HFFc6 (cell line): ENCODE measurements at regions not wholly inside any gene's neighbourhood (a gene's known extent, or its start where the extent isn't known, plus 50 kb on each side); places are given as distances from the start of the nearest gene placed in this dataset.

Experiments used
- DNase-seq: peaks from one replicate; pipeline ENCODE4 v3.0.0-alpha.2; 2018
- H3K27ac Mint-ChIP-seq: 2 replicates; pipeline ENCODE4 v1.8.0; 2020; ENCODE audit warnings: mild to moderate bottlenecking, mixed read lengths
- H3K27me3 Mint-ChIP-seq: 2 replicates; pipeline ENCODE4 v1.8.0; 2021; ENCODE audit warnings: mild to moderate bottlenecking, moderate library complexity, mixed read lengths; ENCODE audit not compliant: insufficient read depth
- H3K36me3 Mint-ChIP-seq: 2 replicates; pipeline ENCODE4 v1.8.0; 2021; ENCODE audit warnings: low read depth, mixed read lengths
- H3K4me1 Mint-ChIP-seq: 2 replicates; pipeline ENCODE4 v1.8.0; 2020; ENCODE audit warnings: low read depth, mixed read lengths
- H3K4me3 Mint-ChIP-seq: 2 replicates; pipeline ENCODE4 v1.8.0; 2020; ENCODE audit warnings: mild to moderate bottlenecking, moderate library complexity, mixed read lengths
- H3K9me3 Mint-ChIP-seq: 2 replicates; pipeline ENCODE4 v1.8.0; 2020; ENCODE audit warnings: mild to moderate bottlenecking, mixed read lengths
- TF ChIP-seq, protein P1 (sequence below): fragments of 200-600 bp; sonication (generic); IDR thresholded peaks from 2 replicates; pipeline ENCODE4 v1.5.0; 2021; ENCODE audit warnings: antibody characterized with exemption, mild to moderate bottlenecking

DNA sequence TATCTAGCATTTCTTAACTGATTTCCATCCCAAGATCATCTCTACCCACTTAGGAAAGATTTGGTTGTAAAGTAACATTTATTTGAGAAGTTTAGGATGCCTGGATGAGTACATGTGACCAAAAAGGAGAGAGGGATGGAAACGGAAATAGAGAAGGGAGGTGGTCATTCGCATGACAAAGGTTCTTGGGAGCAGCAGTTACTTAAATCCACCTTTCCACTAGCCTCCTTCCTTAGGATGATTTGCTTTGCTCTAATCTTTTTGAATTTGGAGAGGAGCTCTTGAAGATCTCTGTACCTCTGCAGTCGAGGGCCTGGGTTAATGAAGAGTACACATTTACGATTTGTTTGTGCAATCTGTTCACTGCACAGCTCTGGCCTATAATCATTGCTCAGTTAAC is 623.5 kb downstream of the EPHA4 start:
- no peak overlapping the region for H3K27ac Mint-ChIP-seq

DNA sequence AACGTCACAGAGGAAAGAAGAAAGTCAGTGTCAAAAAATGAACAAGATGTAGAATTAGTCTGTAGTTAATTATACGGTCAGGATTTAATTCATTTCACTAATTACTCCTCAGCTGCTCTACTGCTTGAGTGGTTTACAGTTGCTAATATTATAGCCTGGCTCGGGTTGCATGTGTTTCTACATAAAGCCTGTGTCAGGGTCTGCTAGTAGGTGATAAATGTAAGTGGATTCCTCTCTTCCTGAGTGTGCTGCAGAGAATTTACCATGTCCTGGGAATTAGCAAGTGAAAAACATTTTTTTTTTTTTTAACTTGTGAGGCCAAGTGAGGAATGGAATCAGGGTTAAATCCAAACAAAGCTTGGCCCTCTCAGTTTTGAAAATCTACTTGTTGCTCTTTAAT is 622.6 kb downstream of the EPHA4 start:
- H3K36me3 Mint-ChIP-seq = no peaks in the 10 kb centered on the region
- no peak for DNase-seq
- H3K4me1 Mint-ChIP-seq = peaks cover 8% of the 10 kb centered on the region; the same call in 1 of the 2 replicates
- H3K27ac Mint-ChIP-seq = no peak overlapping the region
- no peaks in the 10 kb centered on the region for H3K27me3 Mint-ChIP-seq
- H3K9me3 Mint-ChIP-seq = peaks cover 4% of the 10 kb centered on the region; the same call in 1 of the 2 replicates
- H3K4me3 Mint-ChIP-seq = no peak overlapping the region
- TF ChIP-seq, protein P1, sequence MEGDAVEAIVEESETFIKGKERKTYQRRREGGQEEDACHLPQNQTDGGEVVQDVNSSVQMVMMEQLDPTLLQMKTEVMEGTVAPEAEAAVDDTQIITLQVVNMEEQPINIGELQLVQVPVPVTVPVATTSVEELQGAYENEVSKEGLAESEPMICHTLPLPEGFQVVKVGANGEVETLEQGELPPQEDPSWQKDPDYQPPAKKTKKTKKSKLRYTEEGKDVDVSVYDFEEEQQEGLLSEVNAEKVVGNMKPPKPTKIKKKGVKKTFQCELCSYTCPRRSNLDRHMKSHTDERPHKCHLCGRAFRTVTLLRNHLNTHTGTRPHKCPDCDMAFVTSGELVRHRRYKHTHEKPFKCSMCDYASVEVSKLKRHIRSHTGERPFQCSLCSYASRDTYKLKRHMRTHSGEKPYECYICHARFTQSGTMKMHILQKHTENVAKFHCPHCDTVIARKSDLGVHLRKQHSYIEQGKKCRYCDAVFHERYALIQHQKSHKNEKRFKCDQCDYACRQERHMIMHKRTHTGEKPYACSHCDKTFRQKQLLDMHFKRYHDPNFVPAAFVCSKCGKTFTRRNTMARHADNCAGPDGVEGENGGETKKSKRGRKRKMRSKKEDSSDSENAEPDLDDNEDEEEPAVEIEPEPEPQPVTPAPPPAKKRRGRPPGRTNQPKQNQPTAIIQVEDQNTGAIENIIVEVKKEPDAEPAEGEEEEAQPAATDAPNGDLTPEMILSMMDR = no peak

More for the DNA sequence above, 623.5 kb downstream of the EPHA4 start:
- Mint-ChIP-seq H3K27me3 (no peaks in the 10 kb centered on the region), H3K4me3 (no peak overlapping the region), H3K9me3 (peaks cover 4% of the 10 kb centered on the region; the same call in 1 of the 2 replicates), H3K36me3 (no peaks in the 10 kb centered on the region), H3K4me1 (peaks cover 8% of the 10 kb centered on the region; the same call in 1 of the 2 replicates)
- TF ChIP-seq, protein P1 = no peak
- DNase-seq = no peak

DNA sequence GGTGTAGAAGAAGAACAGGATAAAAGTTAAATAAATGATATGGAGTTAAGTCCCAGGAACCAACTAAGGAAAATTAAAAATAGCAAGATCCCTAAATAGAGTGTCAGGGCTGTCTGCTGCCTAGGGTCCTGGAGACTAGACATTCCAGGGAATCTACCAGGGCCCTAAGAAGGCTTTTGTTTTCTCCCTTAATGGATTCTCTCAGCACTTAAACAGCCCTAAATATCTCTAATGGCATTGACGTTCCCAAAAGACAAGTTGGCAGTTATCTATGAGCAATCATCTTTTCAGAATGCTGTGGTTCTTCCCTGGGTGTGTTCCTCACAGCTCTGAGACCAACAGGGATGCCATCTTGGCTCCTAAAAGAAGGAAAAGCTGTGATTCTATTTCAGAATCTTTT is 616.3 kb downstream of the EPHA4 start:
- H3K9me3 Mint-ChIP-seq = no peaks in the 10 kb centered on the region; the same call in 1 of the 2 replicates
- no peak overlapping the region for H3K27ac Mint-ChIP-seq
- H3K4me3 Mint-ChIP-seq = no peak overlapping the region
- TF ChIP-seq, protein P1 = no peak
- no peaks in the 10 kb centered on the region for H3K4me1 Mint-ChIP-seq
- H3K36me3 Mint-ChIP-seq = no peaks in the 10 kb centered on the region
- no peak for DNase-seq
- H3K27me3 Mint-ChIP-seq = peaks cover 2% of the 10 kb centered on the region; the same call in 1 of the 2 replicates

DNA sequence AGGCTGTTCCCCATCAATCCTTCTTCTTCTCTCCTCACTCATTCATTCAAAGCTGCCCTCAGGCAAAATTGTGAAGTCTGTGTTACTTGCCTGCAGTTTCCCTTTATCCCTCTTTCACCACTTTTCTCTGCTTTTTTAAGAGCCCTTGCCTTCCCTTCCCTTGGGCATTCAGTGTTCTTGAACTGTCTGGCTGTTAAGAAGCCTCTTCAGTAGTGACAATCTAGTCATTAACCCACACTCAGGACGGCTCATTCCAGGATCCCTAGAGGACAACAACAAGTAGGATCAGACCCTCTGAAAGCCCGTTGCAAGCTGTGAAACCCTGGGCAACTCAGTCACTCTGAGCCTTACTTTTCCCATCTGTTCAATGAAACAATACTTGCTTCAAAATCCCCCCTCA is 615.7 kb downstream of the EPHA4 start:
- no peak for DNase-seq
- Mint-ChIP-seq H3K9me3 (no peaks in the 10 kb centered on the region; the same call in 1 of the 2 replicates), H3K36me3 (no peaks in the 10 kb centered on the region), H3K4me1 (no peaks in the 10 kb centered on the region), H3K27ac (no peak overlapping the region), H3K27me3 (peaks cover 2% of the 10 kb centered on the region; the same call in 1 of the 2 replicates), H3K4me3 (no peak overlapping the region)
- TF ChIP-seq, protein P1 = no peak

DNA sequence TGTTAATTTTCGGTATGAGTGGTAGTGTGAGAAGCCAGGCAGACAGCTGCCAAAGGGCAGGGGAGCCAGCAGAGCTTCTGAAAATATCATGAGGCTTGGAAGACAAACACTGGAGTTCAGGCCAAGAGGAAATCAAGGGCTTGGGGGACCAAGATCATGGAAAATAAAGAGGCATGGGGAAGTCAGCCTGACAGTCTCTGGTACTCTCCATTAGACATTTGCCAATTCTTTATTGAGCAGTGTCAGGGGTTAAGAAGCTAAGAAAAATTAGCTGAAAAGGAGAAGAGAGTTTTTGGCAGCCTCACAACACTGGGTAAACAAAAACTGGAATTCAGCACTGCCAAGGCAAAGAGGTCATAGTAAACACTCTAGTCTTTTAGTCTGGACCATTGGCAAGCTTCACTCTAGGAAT is 612.7 kb downstream of the EPHA4 start:
- no peak for DNase-seq
- H3K4me3 Mint-ChIP-seq = no peak overlapping the region
- H3K36me3 Mint-ChIP-seq = no peaks in the 10 kb centered on the region
- no peaks in the 10 kb centered on the region; the same call in 1 of the 2 replicates for H3K9me3 Mint-ChIP-seq
- H3K4me1 Mint-ChIP-seq = no peaks in the 10 kb centered on the region
- peaks cover 3% of the 10 kb centered on the region; the same call in 1 of the 2 replicates for H3K27me3 Mint-ChIP-seq
- TF ChIP-seq, protein P1 = no peak
- H3K27ac Mint-ChIP-seq = no peak overlapping the region
